ENCODE measurements at regions not wholly inside any gene's neighbourhood (a gene's known extent, or its start where the extent isn't known, plus 50 kb on each side); places are given as distances from the start of the nearest gene placed in this dataset.

DNA sequence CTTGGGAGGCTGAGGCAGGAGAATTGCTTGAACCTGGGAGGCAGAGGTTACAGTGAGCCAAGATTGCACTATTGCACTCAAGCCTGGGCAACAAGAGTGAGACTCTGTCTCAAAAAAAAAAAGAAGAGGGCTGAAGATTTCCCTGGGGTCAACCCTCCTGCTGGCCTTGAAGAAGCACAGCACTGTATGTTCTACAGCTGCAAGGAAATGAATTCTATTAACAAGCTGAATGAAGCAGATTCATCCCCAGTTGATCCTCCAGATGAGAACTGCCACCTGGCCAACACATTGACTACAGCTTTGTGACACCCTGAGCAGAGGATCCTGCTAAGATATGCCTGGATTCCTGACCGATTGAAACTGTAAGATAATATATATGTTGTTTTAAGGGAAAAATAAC lies 129.5 kb downstream of the ADSS2 start:
- TF ChIP-seq CTCF (conservative IDR thresholded peaks at IDR 0.05; ENCODE audit: low read depth, low read length) (no peak), EZH2 (IDR thresholded peaks at IDR 0.05; ENCODE audit: low read length, unreplicated experiment) (no peak)

Data from PC-3 (cell line).